ENCODE measurements at regions not wholly inside any gene's neighbourhood (a gene's known extent, or its start where the extent isn't known, plus 50 kb on each side); places are given as distances from the start of the nearest gene placed in this dataset.

DNA sequence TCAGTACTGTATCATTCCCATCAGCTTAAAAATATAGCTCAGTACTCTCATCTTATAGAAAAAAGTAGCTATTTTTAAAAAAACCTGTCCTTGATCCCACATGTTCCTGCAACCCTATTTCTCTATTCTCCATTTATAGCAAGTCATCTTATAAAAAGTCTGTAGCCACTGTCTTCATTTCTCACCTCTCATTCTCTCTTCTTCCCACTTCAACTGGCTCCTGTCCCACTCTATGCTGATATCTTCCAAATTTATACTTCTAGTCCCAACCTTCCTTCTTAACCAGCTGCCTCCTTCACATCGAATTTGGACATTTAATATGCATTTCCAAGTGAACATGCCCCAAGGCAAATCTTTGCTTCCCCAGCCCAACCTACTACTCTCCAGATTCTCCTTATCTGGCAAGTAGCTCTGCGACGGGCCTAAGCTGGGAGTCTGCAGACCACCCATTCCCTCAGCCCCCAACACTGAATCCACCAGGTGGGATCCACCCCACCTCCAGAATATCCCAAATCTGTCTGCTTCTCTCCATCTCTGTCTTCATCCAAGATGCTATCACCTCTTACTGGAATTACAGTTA is 52.0 kb upstream of the TANC2 start:
- CTCF ChIA-PET: no interaction called here

GRCh38 chr17:62912363-62912762 is 53.7 kb upstream of the TANC2 start:
- no peak overlapping the region for H3K4me3 Mint-ChIP-seq
- CTCF ChIA-PET: no interaction called here
- H3K9me3 Mint-ChIP-seq (ENCODE audit: insufficient read depth): no peaks in the 10 kb centered on the region
- H3K36me3 Mint-ChIP-seq (ENCODE audit: low read depth): no peaks in the 10 kb centered on the region
- ATAC-seq (no peak), DNase-seq (no peak)
- no peaks in the 10 kb centered on the region for H3K4me1 Mint-ChIP-seq (ENCODE audit: low read depth)
- H3K27ac Mint-ChIP-seq: no peak overlapping the region
- H3K27me3 Mint-ChIP-seq (ENCODE audit: low read depth): peaks cover 14% of the 10 kb centered on the region
- POLR2A ChIA-PET: interaction anchor here (0.7 kb wide), 1 partner anchor 270 kb away, joined by 4 read pairs; no protein-coding TSS in a partner anchor

More for the DNA sequence above, 52.0 kb upstream of the TANC2 start:
- Mint-ChIP-seq H3K4me1 (ENCODE audit: low read depth) (no peaks in the 10 kb centered on the region), H3K36me3 (ENCODE audit: low read depth) (no peaks in the 10 kb centered on the region), H3K4me3 (no peak overlapping the region), H3K9me3 (ENCODE audit: insufficient read depth) (no peaks in the 10 kb centered on the region), H3K27me3 (ENCODE audit: low read depth) (peaks cover 14% of the 10 kb centered on the region), H3K27ac (no peak overlapping the region)
- POLR2A ChIA-PET: no interaction called here
- DNase-seq: no peak
- no peak for ATAC-seq

GRCh38 chr17:62911114-62911513 is 54.9 kb upstream of the TANC2 start:
- no peak overlapping the region for H3K27ac Mint-ChIP-seq
- ChIA-PET POLR2A (no interaction called here), CTCF (no interaction called here)
- H3K36me3 Mint-ChIP-seq (ENCODE audit: low read depth): no peaks in the 10 kb centered on the region
- DNase-seq (no peak), ATAC-seq (no peak)
- no peaks in the 10 kb centered on the region for H3K4me1 Mint-ChIP-seq (ENCODE audit: low read depth)
- H3K9me3 Mint-ChIP-seq (ENCODE audit: insufficient read depth): no peaks in the 10 kb centered on the region
- H3K4me3 Mint-ChIP-seq: no peak overlapping the region
- H3K27me3 Mint-ChIP-seq (ENCODE audit: low read depth): peaks cover 12% of the 10 kb centered on the region

DNA sequence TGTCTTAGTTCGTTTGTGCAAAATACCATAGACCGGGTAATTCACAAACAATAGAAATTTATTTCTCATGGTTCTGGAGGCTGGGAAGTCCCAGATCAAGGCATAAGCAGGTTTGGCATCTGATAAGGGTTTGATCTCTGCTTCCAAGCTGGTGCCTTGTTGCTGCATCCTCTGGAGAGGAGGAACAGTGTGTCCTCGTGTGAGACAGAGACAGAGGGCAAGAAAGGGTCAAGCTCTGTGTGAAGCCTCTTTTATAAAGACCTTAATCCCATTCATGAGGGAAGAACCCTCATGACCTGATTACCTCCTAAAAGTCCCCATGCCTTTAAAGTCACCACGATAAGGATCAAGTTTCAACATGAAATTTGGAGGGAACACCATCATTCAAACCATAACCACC is 55.8 kb upstream of the TANC2 start:
- DNase-seq: no peak
- peaks cover 12% of the 10 kb centered on the region for H3K27me3 Mint-ChIP-seq (ENCODE audit: low read depth)
- no peaks in the 10 kb centered on the region for H3K4me1 Mint-ChIP-seq (ENCODE audit: low read depth)
- POLR2A ChIA-PET: no interaction called here
- H3K4me3 Mint-ChIP-seq: no peak overlapping the region
- H3K36me3 Mint-ChIP-seq (ENCODE audit: low read depth): no peaks in the 10 kb centered on the region
- CTCF ChIA-PET: interaction anchor here (1.0 kb wide), 1 partner anchor 10 kb away, joined by 3 read pairs; no protein-coding TSS in a partner anchor
- no peaks in the 10 kb centered on the region for H3K9me3 Mint-ChIP-seq (ENCODE audit: insufficient read depth)
- ATAC-seq: no peak
- H3K27ac Mint-ChIP-seq: no peak overlapping the region

DNA sequence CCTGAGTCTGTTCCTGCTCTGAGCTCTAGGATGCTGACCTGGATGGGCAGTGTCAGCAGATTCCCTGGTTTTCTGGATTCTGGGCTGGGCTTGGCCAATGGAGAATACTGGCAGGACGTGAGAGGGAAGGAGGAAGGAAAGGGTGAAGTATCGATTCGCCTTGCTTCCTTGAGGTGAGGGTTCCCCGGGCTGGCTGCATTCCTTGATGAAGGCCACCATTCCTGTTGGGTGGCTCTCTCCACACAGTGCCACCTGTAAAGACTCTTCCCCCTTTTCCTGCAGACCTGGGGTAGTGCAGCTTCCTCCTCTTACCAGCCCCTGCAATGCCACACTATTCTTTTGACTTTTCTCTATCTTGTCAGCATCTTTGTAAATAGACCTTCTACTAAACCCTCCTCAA is 58.1 kb upstream of the TANC2 start:
- CTCF ChIA-PET: no interaction called here
- POLR2A ChIA-PET: no interaction called here

GRCh38 chr17:62906881-62907280 is 59.2 kb upstream of the TANC2 start:
- DNase-seq: no peak
- peaks cover 7% of the 10 kb centered on the region for H3K27me3 Mint-ChIP-seq (ENCODE audit: low read depth)
- no peak overlapping the region for H3K27ac Mint-ChIP-seq
- H3K9me3 Mint-ChIP-seq (ENCODE audit: insufficient read depth): no peaks in the 10 kb centered on the region
- ATAC-seq: no peak
- no peaks in the 10 kb centered on the region for H3K36me3 Mint-ChIP-seq (ENCODE audit: low read depth)
- POLR2A ChIA-PET: interaction anchor here (0.6 kb wide), 1 partner anchor 8 kb away, joined by 4 read pairs; no protein-coding TSS in a partner anchor
- H3K4me3 Mint-ChIP-seq: no peak overlapping the region
- CTCF ChIA-PET: no interaction called here
- H3K4me1 Mint-ChIP-seq (ENCODE audit: low read depth): no peaks in the 10 kb centered on the region

More for the DNA sequence above, 58.1 kb upstream of the TANC2 start:
- ATAC-seq (no peak), DNase-seq (no peak)
- Mint-ChIP-seq H3K4me1 (ENCODE audit: low read depth) (no peaks in the 10 kb centered on the region), H3K9me3 (ENCODE audit: insufficient read depth) (no peaks in the 10 kb centered on the region), H3K27ac (no peak overlapping the region), H3K36me3 (ENCODE audit: low read depth) (no peaks in the 10 kb centered on the region), H3K27me3 (ENCODE audit: low read depth) (peaks cover 11% of the 10 kb centered on the region), H3K4me3 (no peak overlapping the region)

DNA sequence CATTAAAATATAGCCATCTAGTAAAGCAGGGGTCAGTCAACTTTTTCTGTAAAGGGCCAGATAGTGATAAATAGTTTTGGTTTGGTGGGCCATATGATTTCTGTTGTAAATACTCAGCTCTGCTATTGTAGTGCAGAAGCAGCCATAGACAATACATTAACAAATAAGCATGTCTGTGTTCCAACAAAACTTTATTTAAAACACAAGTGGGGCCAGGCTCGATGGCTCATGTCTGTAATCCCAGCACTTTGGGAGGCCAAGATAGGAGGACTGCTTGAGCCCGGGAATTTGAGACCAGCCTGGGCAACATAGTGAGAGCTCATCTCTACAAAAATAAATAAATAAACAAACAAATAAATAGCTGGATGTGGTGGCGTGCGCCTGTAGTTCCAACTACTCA is 60.8 kb upstream of the TANC2 start:
- ChIA-PET CTCF (no interaction called here), POLR2A (interaction anchor here (0.9 kb wide), 1 partner anchor 16 kb away, joined by 4 read pairs; no protein-coding TSS in a partner anchor)
- Mint-ChIP-seq H3K9me3 (ENCODE audit: insufficient read depth) (no peaks in the 10 kb centered on the region), H3K4me1 (ENCODE audit: low read depth) (no peaks in the 10 kb centered on the region), H3K27me3 (ENCODE audit: low read depth) (peaks cover 5% of the 10 kb centered on the region), H3K36me3 (ENCODE audit: low read depth) (no peaks in the 10 kb centered on the region), H3K4me3 (no peak overlapping the region), H3K27ac (no peak overlapping the region)
- DNase-seq (no peak), ATAC-seq (no peak)

DNA sequence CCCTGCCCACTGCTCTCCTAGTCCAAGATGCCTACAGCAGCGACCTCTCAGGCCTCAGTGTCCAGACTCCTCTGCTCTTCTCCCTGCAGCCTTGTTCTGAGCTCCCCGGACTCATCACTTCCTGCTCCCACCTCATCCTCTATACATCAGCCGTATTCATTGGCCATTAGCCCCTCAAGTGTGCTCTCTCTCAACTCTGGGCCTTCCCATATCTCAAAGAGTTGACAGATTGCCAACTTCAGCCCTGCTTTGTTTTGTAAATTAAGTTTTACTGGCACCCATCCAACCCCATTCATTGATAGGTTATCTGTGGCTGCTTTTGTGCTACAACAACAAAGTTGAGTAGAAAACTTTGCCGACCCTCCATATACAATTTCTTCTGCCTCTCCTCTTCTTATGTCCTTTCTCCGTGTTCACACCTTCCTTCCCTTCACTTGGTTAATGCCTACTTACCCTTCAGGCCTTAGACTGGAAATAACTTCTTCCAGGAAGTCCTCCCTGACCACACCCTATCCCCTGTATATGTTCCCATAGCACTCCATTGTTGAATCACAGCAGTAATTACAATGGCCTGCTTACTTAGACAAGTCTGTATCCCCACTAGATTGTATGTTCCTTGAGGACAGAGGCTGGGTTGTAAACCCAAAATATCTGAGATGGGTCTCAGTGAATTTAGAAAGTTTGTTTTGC is 63.4 kb upstream of the TANC2 start:
- Mint-ChIP-seq H3K27ac (no peak overlapping the region), H3K4me3 (no peak overlapping the region), H3K4me1 (ENCODE audit: low read depth) (no peaks in the 10 kb centered on the region), H3K9me3 (ENCODE audit: insufficient read depth) (no peaks in the 10 kb centered on the region), H3K36me3 (ENCODE audit: low read depth) (no peaks in the 10 kb centered on the region), H3K27me3 (ENCODE audit: low read depth) (peaks cover 2% of the 10 kb centered on the region)
- CTCF ChIA-PET: no interaction called here
- POLR2A ChIA-PET: no interaction called here
- DNase-seq (no peak), ATAC-seq (no peak)

- no peaks in the 10 kb centered on the region for H3K36me3 Mint-ChIP-seq (ENCODE audit: low read depth)
- H3K27ac Mint-ChIP-seq: no peak overlapping the region
- peaks cover 2% of the 10 kb centered on the region for H3K27me3 Mint-ChIP-seq (ENCODE audit: low read depth)
- DNase-seq (no peak), ATAC-seq (no peak)
- H3K4me1 Mint-ChIP-seq (ENCODE audit: low read depth): no peaks in the 10 kb centered on the region
- POLR2A ChIA-PET: no interaction called here
- no peaks in the 10 kb centered on the region for H3K9me3 Mint-ChIP-seq (ENCODE audit: insufficient read depth)
- H3K4me3 Mint-ChIP-seq: no peak overlapping the region
- CTCF ChIA-PET: no interaction called here
These were observed 64.5 kb upstream of the TANC2 start for GRCh38 chr17:62901544-62901943.

DNA sequence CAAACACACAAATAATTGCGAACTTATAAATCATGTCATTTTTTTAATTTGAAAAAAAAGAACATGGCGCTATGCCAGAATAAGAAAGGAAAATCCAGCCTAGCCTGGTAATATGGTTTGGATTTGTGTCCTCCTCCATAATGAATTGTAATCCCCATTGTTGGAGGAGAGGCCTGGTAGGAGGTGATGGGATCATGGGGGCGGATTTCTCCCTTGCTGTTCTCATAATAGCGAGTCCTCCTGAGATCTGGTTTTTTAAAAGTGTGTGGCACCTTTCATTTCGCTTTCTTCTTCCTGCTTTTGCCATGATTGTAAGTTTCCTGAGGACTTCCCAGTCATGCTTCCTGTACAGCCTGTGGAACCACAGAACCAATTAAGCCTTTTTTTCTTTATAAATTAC is 65.9 kb upstream of the TANC2 start:
- H3K9me3 Mint-ChIP-seq (ENCODE audit: insufficient read depth): no peaks in the 10 kb centered on the region
- H3K36me3 Mint-ChIP-seq (ENCODE audit: low read depth): no peaks in the 10 kb centered on the region
- ChIA-PET CTCF (no interaction called here), POLR2A (no interaction called here)
- no peaks in the 10 kb centered on the region for H3K4me1 Mint-ChIP-seq (ENCODE audit: low read depth)
- H3K27ac Mint-ChIP-seq: no peak overlapping the region
- H3K4me3 Mint-ChIP-seq: no peak overlapping the region
- no peak for ATAC-seq
- H3K27me3 Mint-ChIP-seq (ENCODE audit: low read depth): peaks cover 2% of the 10 kb centered on the region
- no peak for DNase-seq

GRCh38 chr17:62899361-62899760 is 66.7 kb upstream of the TANC2 start:
- POLR2A ChIA-PET: no interaction called here
- DNase-seq (no peak), ATAC-seq (no peak)
- H3K36me3 Mint-ChIP-seq (ENCODE audit: low read depth): no peaks in the 10 kb centered on the region
- no peaks in the 10 kb centered on the region for H3K9me3 Mint-ChIP-seq (ENCODE audit: insufficient read depth)
- no peaks in the 10 kb centered on the region for H3K4me1 Mint-ChIP-seq (ENCODE audit: low read depth)
- no peak overlapping the region for H3K4me3 Mint-ChIP-seq
- H3K27me3 Mint-ChIP-seq (ENCODE audit: low read depth): peaks cover 2% of the 10 kb centered on the region
- CTCF ChIA-PET: no interaction called here
- H3K27ac Mint-ChIP-seq: no peak overlapping the region

- no peak overlapping the region for H3K4me3 Mint-ChIP-seq
- H3K4me1 Mint-ChIP-seq (ENCODE audit: low read depth): peaks cover 2% of the 10 kb centered on the region
- no peak overlapping the region for H3K27ac Mint-ChIP-seq
- H3K9me3 Mint-ChIP-seq (ENCODE audit: insufficient read depth): no peaks in the 10 kb centered on the region
- ATAC-seq (no peak), DNase-seq (no peak)
- CTCF ChIA-PET: no interaction called here
- peaks cover 2% of the 10 kb centered on the region for H3K27me3 Mint-ChIP-seq (ENCODE audit: low read depth)
- no peaks in the 10 kb centered on the region for H3K36me3 Mint-ChIP-seq (ENCODE audit: low read depth)
- POLR2A ChIA-PET: no interaction called here
These were observed 67.7 kb upstream of the TANC2 start for GRCh38 chr17:62898239-62898864.

Measured in activated CD8-positive, alpha-beta T cell treated with anti-CD3 and anti-CD28 coated beads, Interleukin-2, amount 10 ng/mL, durations not matched to agents 7 days and 5 days (primary cell).